ENCODE measurements at regions not wholly inside any gene's neighbourhood (a gene's known extent, or its start where the extent isn't known, plus 50 kb on each side); places are given as distances from the start of the nearest gene placed in this dataset.

- TF ChIP-seq CTCF (IDR thresholded peaks at IDR 0.05; ENCODE audit: low read depth, low read length, missing input control), result no peak
- no peak for TF ChIP-seq JUND (IDR thresholded peaks at IDR 0.05)
- TF ChIP-seq SP1 (IDR thresholded peaks at IDR 0.05), result no peak
- TF ChIP-seq TAF1 (conservative IDR thresholded peaks at IDR 0.05), result no peak
- TF ChIP-seq MAX (IDR thresholded peaks at IDR 0.05), result no peak
- no peak for TF ChIP-seq FOXA2 (IDR thresholded peaks at IDR 0.05)
- no peak for TF ChIP-seq REST (IDR thresholded peaks at IDR 0.05)
- TF ChIP-seq RXRA (IDR thresholded peaks at IDR 0.05), result no peak
- TF ChIP-seq EGR1 (IDR thresholded peaks at IDR 0.05; ENCODE audit: low read depth in 2 of 2), result no peak
- no peak for TF ChIP-seq HNF4A (conservative IDR thresholded peaks at IDR 0.05)
These were observed 73.6 kb downstream of the ZNF281 start for GRCh38 chr1:200336101-200336845.

All from liver (tissue), 3 donors.